Hepatocyte (in vitro differentiated cells): ENCODE measurements at regions not wholly inside any gene's neighbourhood (a gene's known extent, or its start where the extent isn't known, plus 50 kb on each side); places are given as distances from the start of the nearest gene placed in this dataset.

Experiments
- DNase-seq: peaks from one replicate; pipeline ENCODE4 v3.0.0-alpha.2; 2016; ENCODE audit warnings: low spot score
- H2AFZ ChIP-seq: fragments of 200-600 bp; sonication (generic); 2 replicates; pipeline ENCODE4 v1.6.0; 2016; ENCODE audit warnings: antibody characterized with exemption, mild to moderate bottlenecking
- H3K27ac ChIP-seq: fragments of 200-600 bp; sonication (generic); 2 replicates; pipeline ENCODE4 v1.5.1; 2016; ENCODE audit warnings: mild to moderate bottlenecking
- H3K27me3 ChIP-seq: fragments of 200-600 bp; sonication (generic); 2 replicates; pipeline ENCODE4 v1.6.1; 2016
- H3K36me3 ChIP-seq: fragments of 200-600 bp; sonication (generic); replicated peaks from 2 replicates; pipeline ENCODE4 v1.5.1; 2016; ENCODE audit warnings: low read depth; ENCODE audit not compliant: insufficient read depth
- H3K4me1 ChIP-seq: fragments of 200-600 bp; sonication (generic); 2 replicates; pipeline ENCODE4 v1.5.1; 2016; ENCODE audit warnings: mild to moderate bottlenecking, moderate library complexity; ENCODE audit not compliant: insufficient read depth
- H3K4me2 ChIP-seq: fragments of 200-600 bp; sonication (generic); 2 replicates; pipeline ENCODE4 v1.6.0; 2016
- H3K4me3 ChIP-seq: fragments of 200-600 bp; sonication (generic); 2 replicates; pipeline ENCODE4 v1.5.1; 2016; ENCODE audit warnings: mild to moderate bottlenecking
- H3K79me2 ChIP-seq: fragments of 200-600 bp; sonication (generic); 2 replicates; pipeline ENCODE4 v1.6.0; 2017; ENCODE audit warnings: mild to moderate bottlenecking
- H3K9me2 ChIP-seq: fragments of 200-600 bp; sonication (generic); replicated peaks from 2 replicates; pipeline ENCODE4 v1.6.0; 2017; ENCODE audit warnings: mild to moderate bottlenecking; ENCODE audit not compliant: insufficient read depth
- H3K9me3 ChIP-seq: fragments of 200-600 bp; sonication (generic); 2 replicates; pipeline ENCODE4 v1.5.1; 2016; ENCODE audit warnings: low read depth, mild to moderate bottlenecking
- H4K20me1 ChIP-seq: fragments of 200-600 bp; sonication (generic); 2 replicates; pipeline ENCODE4 v1.6.0; 2016; ENCODE audit warnings: mild to moderate bottlenecking; ENCODE audit not compliant: insufficient read depth, poor library complexity, severe bottlenecking
- CTCF ChIP-seq: fragments of 200-600 bp; sonication (generic); IDR thresholded peaks from 2 replicates; pipeline ENCODE4 v1.5.1; 2016; ENCODE audit warnings: antibody characterized with exemption, mild to moderate bottlenecking; ENCODE audit not compliant: poor library complexity
- EZH2 ChIP-seq: fragments of 200-600 bp; sonication (generic); IDR thresholded peaks from 2 replicates; pipeline ENCODE4 v1.6.1; 2016; ENCODE audit warnings: antibody characterized with exemption, mild to moderate bottlenecking, borderline replicate concordance
- EZH2phosphoT487 ChIP-seq: fragments of 200-600 bp; sonication (generic); IDR thresholded peaks from one replicate; pipeline ENCODE4 v1.6.1; 2018; ENCODE audit warnings: antibody characterized with exemption, mild to moderate bottlenecking, low read depth, moderate library complexity; ENCODE audit not compliant: unreplicated experiment, severe bottlenecking
- WGBS: methylation state at CpG from one replicate; pipeline ENCODE4 v1.1.6; 2016; ENCODE audit warnings: low lambda C conversion rate; ENCODE audit errors: missing lambda C conversion rate; 5-methylcytosine and 5-hydroxymethylcytosine counted together

GRCh38 chr12:123100882-123101281 is 50.0 kb downstream of the PITPNM2 start:
- DNase-seq, result no peak
- no peaks in the 10 kb centered on the region for H3K4me1 ChIP-seq

GRCh38 chr12:123100450-123100849 is 50.4 kb downstream of the PITPNM2 start:
- Histone ChIP-seq H2AFZ (no peak overlapping the region), H3K79me2 (no peaks in the 10 kb centered on the region), H3K9me3 (no peaks in the 10 kb centered on the region), H3K4me3 (no peak overlapping the region), H3K27ac (no peak overlapping the region), H4K20me1 (peaks cover 3% of the 10 kb centered on the region), H3K27me3 (no peaks in the 10 kb centered on the region), H3K4me1 (peaks cover 1% of the 10 kb centered on the region), H3K36me3 (no peaks in the 10 kb centered on the region), H3K9me2 (no peaks in the 10 kb centered on the region), H3K4me2 (no peak overlapping the region)
- DNase-seq, result no peak
- WGBS, result 93% methylated on average over 9 of the region's 9 CpGs
- TF ChIP-seq EZH2phosphoT487, result no peak
- no peak for TF ChIP-seq EZH2
- no peak for TF ChIP-seq CTCF

More at GRCh38 chr12:123100882-123101281, 50.0 kb downstream of the PITPNM2 start:
- no peaks in the 10 kb centered on the region for H3K9me2 ChIP-seq
- no peak overlapping the region for H3K4me3 ChIP-seq
- no peak for TF ChIP-seq CTCF
- TF ChIP-seq EZH2phosphoT487, result no peak
- TF ChIP-seq EZH2, result no peak
- H3K27me3 ChIP-seq, result no peaks in the 10 kb centered on the region
- H3K79me2 ChIP-seq, result no peaks in the 10 kb centered on the region
- no peak overlapping the region for H3K27ac ChIP-seq
- peaks cover 3% of the 10 kb centered on the region for H4K20me1 ChIP-seq
- no peaks in the 10 kb centered on the region for H3K9me3 ChIP-seq
- H2AFZ ChIP-seq, result no peak overlapping the region
- no peak overlapping the region for H3K4me2 ChIP-seq
- H3K36me3 ChIP-seq, result no peaks in the 10 kb centered on the region
- WGBS, result 86% methylated on average over 3 of the region's 3 CpGs

- H3K4me3 ChIP-seq, result no peak overlapping the region
- no peak for TF ChIP-seq CTCF
- no peak for TF ChIP-seq EZH2phosphoT487
- no peak for TF ChIP-seq EZH2
- H3K27me3 ChIP-seq, result no peaks in the 10 kb centered on the region
- H3K9me2 ChIP-seq, result no peaks in the 10 kb centered on the region
- peaks cover 9% of the 10 kb centered on the region for H3K4me1 ChIP-seq
- 96% methylated on average over 5 of the region's 5 CpGs for WGBS
- no peak for DNase-seq
- no peak overlapping the region for H3K4me2 ChIP-seq
- H4K20me1 ChIP-seq, result peaks cover 3% of the 10 kb centered on the region
- no peaks in the 10 kb centered on the region for H3K9me3 ChIP-seq
- no peak overlapping the region for H2AFZ ChIP-seq
- no peaks in the 10 kb centered on the region for H3K36me3 ChIP-seq
- no peak overlapping the region for H3K27ac ChIP-seq
- H3K79me2 ChIP-seq, result no peaks in the 10 kb centered on the region
Observed at GRCh38 chr12:123099560-123100192, 51.2 kb downstream of the PITPNM2 start.

- no peak overlapping the region for H2AFZ ChIP-seq
- H3K9me3 ChIP-seq, result no peaks in the 10 kb centered on the region
- H3K9me2 ChIP-seq, result no peaks in the 10 kb centered on the region
- peaks cover 15% of the 10 kb centered on the region for H3K4me1 ChIP-seq
- H3K4me3 ChIP-seq, result no peak overlapping the region
- no peak for DNase-seq
- H3K27ac ChIP-seq, result no peak overlapping the region
- no peaks in the 10 kb centered on the region for H3K27me3 ChIP-seq
- WGBS, result 90% methylated on average over 2 of the region's 2 CpGs
- no peaks in the 10 kb centered on the region for H3K79me2 ChIP-seq
- peaks cover 3% of the 10 kb centered on the region for H4K20me1 ChIP-seq
- H3K36me3 ChIP-seq, result no peaks in the 10 kb centered on the region
- TF ChIP-seq EZH2phosphoT487 (no peak), CTCF (no peak), EZH2 (no peak)
- H3K4me2 ChIP-seq, result no peak overlapping the region
Observed at GRCh38 chr12:123098780-123099179, 52.1 kb downstream of the PITPNM2 start.
